IMR-90 (cell line): ENCODE measurements at regions not wholly inside any gene's neighbourhood (a gene's known extent, or its start where the extent isn't known, plus 50 kb on each side); places are given as distances from the start of the nearest gene placed in this dataset.

Source experiments
- ATAC-seq: fragments of 200-7000 bp; cut with Tn5 transposase; 2 replicates; pipeline ENCODE4 v1.9.1; 2020; ENCODE audit warnings: low read depth, mild to moderate bottlenecking, moderate library complexity
- BruUV-seq: library from RNA; stranded (reverse); fragments of 400-500 nt; replicated peaks from 2 replicates; lab custom pipeline; 2021; lab: Mats Ljungman, UMichigan
- CTCF ChIA-PET: fragments of 300-600 bp; formaldehyde crosslinking; extraction: SDS; loops from one replicate; lab custom pipeline; 2021; ENCODE audit warnings: antibody characterized with exemption; lab: Yijun Ruan, JAX
- POLR2A ChIA-PET: fragments of 300-600 bp; sonication (Branson Sonifier 250); formaldehyde crosslinking; loops from one replicate; lab custom pipeline; 2022; ENCODE audit warnings: antibody characterized with exemption; ENCODE audit not compliant: unreplicated experiment; lab: Charles Lee
- DNase-seq: peaks from one replicate; pipeline ENCODE4 v3.0.0; 2013
- H2AFZ ChIP-seq: replicated peaks from 2 replicates; pipeline ENCODE3; 2013; ENCODE audit warnings: low read length, mild to moderate bottlenecking; ENCODE audit not compliant: poor library complexity
- H2AK5ac ChIP-seq: 2 replicates; pipeline ENCODE4 v1.6.1; 2013; ENCODE audit warnings: low read depth, low read length, inconsistent platforms
- H2AK9ac ChIP-seq: replicated peaks from 2 replicates; pipeline ENCODE3; 2013; ENCODE audit warnings: mild to moderate bottlenecking, low read depth, low read length, moderate library complexity; ENCODE audit not compliant: poor library complexity
- H2BK120ac ChIP-seq: 2 replicates; pipeline ENCODE4 v1.6.1; 2013; ENCODE audit warnings: low read depth, low read length, inconsistent platforms
- H2BK15ac ChIP-seq: 3 replicates; pipeline ENCODE4 v1.6.1; 2013; ENCODE audit warnings: low read depth, low read length, inconsistent platforms
- H2BK20ac ChIP-seq: 2 replicates; pipeline ENCODE4 v1.6.1; 2013; ENCODE audit warnings: low read depth, mild to moderate bottlenecking, inconsistent platforms, low read length, moderate library complexity
- H2BK5ac ChIP-seq: 2 replicates; pipeline ENCODE4 v1.6.1; 2013; ENCODE audit warnings: mild to moderate bottlenecking, low read depth, low read length, inconsistent platforms; ENCODE audit not compliant: poor library complexity, severe bottlenecking
- H3K14ac ChIP-seq: replicated peaks from 2 replicates; pipeline ENCODE4 v1.6.1; 2013; ENCODE audit warnings: low read depth, low read length, inconsistent platforms
- H3K18ac ChIP-seq: 2 replicates; pipeline ENCODE4 v1.6.1; 2013; ENCODE audit warnings: low read depth, low read length, control low read depth
- H3K23ac ChIP-seq: 2 replicates; pipeline ENCODE4 v1.6.1; 2013; ENCODE audit warnings: low read depth, low read length, inconsistent platforms
- H3K27ac ChIP-seq: 2 replicates; pipeline ENCODE4 v1.5.1; 2013; ENCODE audit warnings: mild to moderate bottlenecking, control low read depth, low read length; ENCODE audit not compliant: insufficient read depth
- H3K27me3 ChIP-seq: 2 replicates; pipeline ENCODE4 v1.6.1; 2013; ENCODE audit warnings: low read length; ENCODE audit not compliant: control insufficient read depth, insufficient read depth
- H3K36me3 ChIP-seq: 2 replicates; pipeline ENCODE4 v1.6.1; 2013; ENCODE audit warnings: low read length, mixed read lengths; ENCODE audit not compliant: control insufficient read depth, insufficient read depth
- H3K4ac ChIP-seq: 2 replicates; pipeline ENCODE4 v1.6.1; 2013; ENCODE audit warnings: low read depth, low read length, inconsistent platforms
- H3K4me1 ChIP-seq: 2 replicates; pipeline ENCODE4 v1.6.1; 2013; ENCODE audit warnings: low read length, mixed read lengths; ENCODE audit not compliant: control insufficient read depth, insufficient read depth
- H3K4me2 ChIP-seq: 2 replicates; pipeline ENCODE4 v1.6.1; 2013; ENCODE audit warnings: low read depth, mild to moderate bottlenecking, control low read depth, low read length, moderate library complexity
- H3K4me3 ChIP-seq: 2 replicates; pipeline ENCODE4 v1.5.1; 2013; ENCODE audit warnings: low read depth, mild to moderate bottlenecking, control low read depth, low read length, moderate library complexity; ENCODE audit not compliant: insufficient read depth
- H3K56ac ChIP-seq: 2 replicates; pipeline ENCODE4 v1.6.1; 2013; ENCODE audit warnings: low read length, inconsistent platforms; ENCODE audit not compliant: insufficient read depth; ENCODE audit errors: extremely low read depth
- H3K79me1 ChIP-seq, 2 experiments: 2 replicates each; pipeline ENCODE4 v1.6.1; 2013; ENCODE audit warnings: low read length in 2 of 2, inconsistent platforms in 1 of 2, low read depth in 1 of 2
- H3K9ac ChIP-seq: 2 replicates; pipeline ENCODE4 v1.6.1; 2013; ENCODE audit warnings: low read depth, low read length, control low read depth
- H3K9me1 ChIP-seq: 2 replicates; pipeline ENCODE4 v1.6.1; 2013; ENCODE audit warnings: low read length, inconsistent platforms; ENCODE audit not compliant: insufficient read depth
- H3K9me3 ChIP-seq: 2 replicates; pipeline ENCODE4 v1.6.1; 2013; ENCODE audit warnings: low read length; ENCODE audit not compliant: control insufficient read depth, insufficient read depth
- H4K20me1 ChIP-seq: 2 replicates; pipeline ENCODE4 v1.6.1; 2013; ENCODE audit warnings: low read length, inconsistent platforms; ENCODE audit not compliant: insufficient read depth
- H4K5ac ChIP-seq: 2 replicates; pipeline ENCODE4 v1.6.1; 2013; ENCODE audit warnings: mild to moderate bottlenecking, low read depth, low read length, control low read depth
- H4K8ac ChIP-seq, 2 experiments: 2 replicates each; pipeline ENCODE4 v1.6.1; 2013; ENCODE audit warnings: low read depth in 2 of 2, low read length in 2 of 2, control low read depth in 1 of 2, inconsistent platforms in 1 of 2
- H4K91ac ChIP-seq: 2 replicates; pipeline ENCODE4 v1.6.1; 2013; ENCODE audit warnings: low read depth, low read length, inconsistent platforms; ENCODE audit not compliant: insufficient read depth
- CEBPB ChIP-seq: IDR thresholded peaks from 2 replicates; pipeline ENCODE4 v1.6.1; 2012; ENCODE audit warnings: low read depth, low read length, improper control_type of control experiment
- CHD1 ChIP-seq: IDR thresholded peaks from 2 replicates; pipeline ENCODE4 v1.6.1; 2012; ENCODE audit warnings: low read depth, low read length, improper control_type of control experiment
- ELK1 ChIP-seq: fragments of 150-350 bp; IDR thresholded peaks from 2 replicates; pipeline ENCODE4 v1.6.1; 2016; ENCODE audit warnings: low read depth, mild to moderate bottlenecking, low read length, moderate library complexity, borderline replicate concordance
- MAFK ChIP-seq: IDR thresholded peaks from 2 replicates; pipeline ENCODE4 v1.6.1; 2012; ENCODE audit warnings: low read depth, low read length, improper control_type of control experiment
- MXI1 ChIP-seq: IDR thresholded peaks from 2 replicates; pipeline ENCODE4 v1.6.1; 2012; ENCODE audit warnings: low read depth, mild to moderate bottlenecking, low read length, moderate library complexity, borderline replicate concordance
- POLR2A ChIP-seq: IDR thresholded peaks from 2 replicates; pipeline ENCODE4 v1.6.1; 2012; ENCODE audit warnings: mild to moderate bottlenecking, low read depth, low read length
- RCOR1 ChIP-seq: IDR thresholded peaks from 2 replicates; pipeline ENCODE4 v1.6.1; 2012; ENCODE audit warnings: mild to moderate bottlenecking, low read length, improper control_type of control experiment; ENCODE audit not compliant: insufficient replicate concordance
- USF2 ChIP-seq: fragments of 150-350 bp; IDR thresholded peaks from 2 replicates; pipeline ENCODE4 v1.6.1; 2017; ENCODE audit warnings: mild to moderate bottlenecking, antibody characterized with exemption, low read length, low read depth
- WGBS, 2 experiments: methylation state at CpG; one replicate each; pipeline versions ENCODE4 v1.1.5 to v1.1.7; 2013; ENCODE audit warnings: missing lambda C conversion rate in 2 of 2; ENCODE audit not compliant: insufficient read length in 1 of 2; ENCODE audit errors: extremely low coverage in 2 of 2; 5-methylcytosine and 5-hydroxymethylcytosine counted together
- dilution Hi-C: fragments of 300-500 bp; cut with HindIII; formaldehyde crosslinking; loops from one replicate; pipeline ENCODE4 v1.14.3; 2018; ENCODE audit warnings: low sequenced_read_pairs; ENCODE audit not compliant: unreplicated experiment
- in situ Hi-C: fragments of 300-500 bp; cut with MboI; formaldehyde crosslinking; loops from 3 replicates; pipeline ENCODE4 v1.14.3; 2019; ENCODE audit warnings: low sequenced_read_pairs, inconsistent platforms, mixed read lengths
- intact Hi-C: fragments of 100-400 bp; cut with micrococcal nuclease; formaldehyde crosslinking; loops from 2 replicates; pipeline ENCODE4 v1.10.0; 2022

GRCh38 chr2:237158194-237158593 is 72.5 kb downstream of the COPS8 start:
- Histone ChIP-seq H4K5ac (peak overlapping the region; percentile 68), H2AFZ (no peak overlapping the region), H3K27ac (peak overlapping the region; percentile 63), H4K20me1 (no peaks in the 10 kb centered on the region), H2BK20ac (peak overlapping the region; percentile 55; the same call in 1 of the 2 replicates), H3K4ac (peak overlapping the region; percentile 90), H3K9me1 (peaks cover 16% of the 10 kb centered on the region), H3K23ac (peak overlapping the region; percentile 3; the same call in 1 of the 2 replicates), H3K79me1 (peaks cover 5 to 46% of the 10 kb centered on the region in 2 experiments; a peak in 3 of 4 replicates), H3K36me3 (no peaks in the 10 kb centered on the region), H2BK15ac (peak overlapping the region; percentile 90; the same call in 2 of the 3 replicates), H3K9ac (peak overlapping the region; percentile 54), H4K8ac (peak overlapping the region; percentile 71 to 99; a peak in 3 of 4 replicates), H3K14ac (peak overlapping the region; percentile 67), H3K4me3 (no peak overlapping the region), H2BK120ac (peak overlapping the region; percentile 99), H3K4me1 (peaks cover 28% of the 10 kb centered on the region), H3K56ac (no peak overlapping the region), H2AK5ac (peak overlapping the region; percentile 94), H3K4me2 (no peak overlapping the region), H2AK9ac (peak overlapping the region; percentile 1), H3K18ac (peak overlapping the region; percentile 69), H3K9me3 (no peaks in the 10 kb centered on the region), H4K91ac (peak overlapping the region; percentile 82), H2BK5ac (peak overlapping the region; percentile 32), H3K27me3 (no peaks in the 10 kb centered on the region)
- no peak for ATAC-seq
- ChIA-PET CTCF (no interaction called here), POLR2A (no interaction called here)
- no peak for TF ChIP-seq CHD1
- no peak for TF ChIP-seq MXI1
- TF ChIP-seq POLR2A = no peak
- no peak for TF ChIP-seq RCOR1
- no peak for TF ChIP-seq ELK1
- no peak for TF ChIP-seq MAFK
- TF ChIP-seq USF2 = no peak
- no peak for TF ChIP-seq CEBPB
- no TSS peak for BruUV-seq
- dilution Hi-C loops = no loop called here
- in situ Hi-C loops = loop anchor here (10.0 kb wide), 1 partner anchor 317 kb away; no protein-coding TSS in a partner anchor
- no peak for DNase-seq
- intact Hi-C loops = no loop called here
- 100% methylated on average over 2 of the region's 7 CpGs; no CpG with 5 or more reads in 1 of the 2 experiments for WGBS, 2 experiments
